NCI-H526 treated with DMSO at 0.1 percent for 48 hours (cell line): ENCODE measurements at regions not wholly inside any gene's neighbourhood (a gene's known extent, or its start where the extent isn't known, plus 50 kb on each side); places are given as distances from the start of the nearest gene placed in this dataset.
"Not testable (repeated sequence)": the region's sequence is repeated elsewhere in the genome, so short reads cannot be mapped to it uniquely, and the experiment has no call there.

ENCODE experiments used
- DNase-seq: peaks from one replicate; lab custom pipeline; 2025; lab: John Stamatoyannopoulos, UW

- no peak for DNase-seq
Observed at GRCh38 chr5:72692651-72693442, 123.6 kb upstream of the TNPO1 start.

GRCh38 chr5:72692231-72692637, 124.2 kb upstream of the TNPO1 start:
- no peak for DNase-seq

GRCh38 chr5:72691751-72692150, 124.7 kb upstream of the TNPO1 start:
- DNase-seq, result no peak

GRCh38 chr5:72688916-72689315, 127.5 kb upstream of the TNPO1 start:
- DNase-seq, result no peak

GRCh38 chr5:72687288-72687687, 129.2 kb upstream of the TNPO1 start:
- no peak for DNase-seq

GRCh38 chr5:72682561-72682960, 133.9 kb upstream of the TNPO1 start:
- DNase-seq, result no peak

- DNase-seq, result no peak
Observed at GRCh38 chr5:72681781-72682180, 134.7 kb upstream of the TNPO1 start.

GRCh38 chr5:72677447-72677846, 139.0 kb upstream of the TNPO1 start:
- no peak for DNase-seq

GRCh38 chr5:72676831-72677230, 139.6 kb upstream of the TNPO1 start:
- DNase-seq, result not testable (repeated sequence)

GRCh38 chr5:72673623-72674022, 142.8 kb upstream of the TNPO1 start:
- DNase-seq, result no peak

GRCh38 chr5:72673180-72673579, 143.3 kb upstream of the TNPO1 start:
- no peak for DNase-seq

- no peak for DNase-seq
Observed at GRCh38 chr5:72667708-72668107, 148.8 kb upstream of the TNPO1 start.

- no peak for DNase-seq
Observed at GRCh38 chr5:72662936-72663335, 153.5 kb upstream of the TNPO1 start.

- DNase-seq, result no peak
Observed at GRCh38 chr5:72662305-72662704, 154.2 kb upstream of the TNPO1 start.

GRCh38 chr5:72661405-72661804, 154.2 kb upstream of the ZNF366 start:
- DNase-seq, result no peak

GRCh38 chr5:72659726-72660125, 152.5 kb upstream of the ZNF366 start:
- no peak for DNase-seq

- no peak for DNase-seq
Observed at GRCh38 chr5:72658761-72659540, 151.7 kb upstream of the ZNF366 start.

GRCh38 chr5:72658161-72658560, 151.0 kb upstream of the ZNF366 start:
- no peak for DNase-seq

GRCh38 chr5:72656756-72657513, 149.7 kb upstream of the ZNF366 start:
- no peak for DNase-seq

GRCh38 chr5:72656331-72656730, 149.1 kb upstream of the ZNF366 start:
- no peak for DNase-seq

GRCh38 chr5:72654231-72654630, 147.0 kb upstream of the ZNF366 start:
- no peak for DNase-seq

- no peak for DNase-seq
Observed at GRCh38 chr5:72653586-72653985, 146.4 kb upstream of the ZNF366 start.

GRCh38 chr5:72651779-72652178, 144.6 kb upstream of the ZNF366 start:
- DNase-seq, result no peak
